HG02852 (cell line): ENCODE measurements at regions not wholly inside any gene's neighbourhood (a gene's known extent, or its start where the extent isn't known, plus 50 kb on each side); places are given as distances from the start of the nearest gene placed in this dataset.

Source experiments
- ATAC-seq: cut with Tn5 transposase; IDR thresholded peaks from one replicate; pipeline ENCODE4 v1.9.1; 2021; ENCODE audit warnings: mild to moderate bottlenecking, moderate library complexity; ENCODE audit not compliant: unreplicated experiment

DNA sequence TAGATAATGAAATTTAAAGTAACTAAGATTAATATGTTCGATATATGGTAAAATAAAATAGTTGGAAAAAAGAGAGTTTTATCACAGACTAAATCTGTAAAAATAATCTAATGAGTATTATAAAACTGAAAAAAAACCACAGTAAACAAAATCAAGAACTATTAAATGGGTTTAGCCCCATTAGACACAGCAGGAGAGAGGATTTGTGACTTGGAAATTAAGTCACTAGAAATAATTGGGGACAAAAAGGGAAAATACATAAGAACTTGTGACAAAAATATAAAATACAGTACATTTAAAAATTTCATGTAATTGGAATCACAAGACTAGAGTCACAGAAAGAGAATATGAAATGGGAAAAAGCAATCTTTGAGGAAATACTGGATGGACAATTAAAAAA lies 1114.6 kb upstream of the KLHL29 start:
- no peak for ATAC-seq

GRCh38 chr2:22273853-22274252 lies 1111.1 kb upstream of the KLHL29 start:
- ATAC-seq: no peak

DNA sequence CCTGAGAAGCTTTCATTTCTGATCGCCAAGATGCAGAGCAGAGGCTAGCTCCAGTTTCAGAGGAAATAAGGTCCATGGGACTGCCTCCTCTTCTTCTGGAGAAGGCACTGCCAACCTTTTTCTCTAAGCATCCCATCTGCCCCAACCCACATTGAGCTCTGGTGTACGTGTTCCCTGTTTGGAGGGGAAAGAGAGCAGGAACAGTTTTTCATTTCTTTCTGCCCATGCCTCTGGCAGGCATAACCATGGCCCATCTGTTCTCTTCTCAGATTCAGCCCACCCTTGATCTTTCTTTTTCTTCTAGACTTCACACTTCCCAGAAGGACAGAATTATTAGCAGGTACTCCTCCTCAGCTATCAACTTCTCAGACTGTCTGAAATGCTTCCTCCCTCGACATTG lies 1110.3 kb upstream of the KLHL29 start:
- no peak for ATAC-seq

DNA sequence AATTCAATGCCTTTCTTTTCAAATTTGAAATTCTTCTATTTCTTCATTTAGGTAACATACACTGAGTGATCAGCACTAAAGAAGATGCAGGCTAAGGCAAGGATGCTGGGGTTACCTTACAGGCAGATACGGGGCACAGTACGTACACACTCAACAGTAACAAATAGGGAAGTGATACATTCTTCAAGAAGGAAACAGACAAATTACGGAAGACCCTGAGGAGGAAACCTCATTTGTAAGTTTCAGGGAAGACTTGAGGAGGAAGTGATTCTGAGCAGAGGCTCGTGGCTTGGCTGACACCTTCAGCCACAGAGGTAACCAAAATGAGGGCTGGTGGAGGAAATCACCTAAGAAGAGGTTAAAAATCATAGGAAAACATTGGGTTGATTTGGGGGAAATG lies 1108.3 kb upstream of the KLHL29 start:
- ATAC-seq: no peak

DNA sequence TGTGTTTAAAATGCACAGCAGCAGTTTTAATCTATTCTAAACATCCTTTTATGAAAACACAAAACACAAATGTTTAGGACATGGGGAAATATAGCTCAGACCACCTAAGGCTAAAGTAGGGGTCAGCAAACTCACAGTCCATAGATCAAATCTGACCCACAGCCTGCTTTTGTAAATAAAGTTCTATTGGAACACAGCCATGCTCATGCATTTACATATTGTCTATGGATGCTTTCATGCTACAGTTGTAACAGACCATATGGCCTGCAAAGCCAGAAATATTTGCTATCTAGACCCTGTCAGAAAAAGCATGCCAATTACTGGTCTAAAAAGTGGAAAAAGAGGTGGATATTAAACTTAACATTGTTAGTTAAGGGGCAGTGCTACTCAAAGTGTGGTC lies 1105.4 kb upstream of the KLHL29 start:
- no peak for ATAC-seq

DNA sequence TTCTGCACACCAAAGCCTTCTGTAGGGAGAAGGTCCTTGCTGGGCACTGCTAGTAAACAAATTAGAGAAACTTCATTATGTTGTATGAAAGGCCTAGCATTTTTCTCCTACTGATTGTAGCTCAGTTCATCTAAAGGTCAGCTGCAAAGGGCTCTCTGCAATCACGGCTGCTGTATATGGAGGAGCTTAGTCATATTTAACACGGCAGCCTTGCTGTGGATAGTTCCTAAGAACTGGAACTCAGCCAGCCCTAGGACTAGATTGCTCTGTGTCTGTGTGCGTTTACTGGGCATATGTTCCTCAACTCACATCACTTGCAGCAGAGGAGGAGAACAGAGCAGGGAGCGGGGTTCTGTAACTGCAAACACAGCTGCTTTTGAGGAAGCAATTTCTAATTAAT lies 1103.9 kb upstream of the KLHL29 start:
- ATAC-seq: no peak

- no peak for ATAC-seq
These were observed 1102.8 kb upstream of the KLHL29 start for GRCh38 chr2:22282220-22282619.

DNA sequence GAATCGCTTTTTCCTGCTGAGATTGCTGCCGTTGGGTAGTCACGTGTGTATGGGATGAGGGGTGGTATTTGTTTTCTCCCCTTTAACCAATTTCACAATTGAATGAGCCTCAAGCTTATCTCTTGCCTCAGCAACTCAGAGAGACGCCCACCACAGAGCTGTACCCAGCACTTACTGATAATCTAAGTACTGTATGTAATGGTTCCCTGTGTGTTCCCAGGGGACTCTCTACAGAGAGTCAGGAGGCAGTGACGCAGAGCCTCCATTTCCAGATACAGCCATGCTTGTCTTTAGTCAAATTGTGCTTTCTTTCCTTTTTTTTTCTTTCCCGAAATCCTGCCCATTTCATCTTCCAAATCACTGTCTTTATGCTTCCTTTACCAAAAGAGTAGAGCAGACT lies 1102.1 kb upstream of the KLHL29 start:
- no peak for ATAC-seq

GRCh38 chr2:22283436-22283835 lies 1101.5 kb upstream of the KLHL29 start:
- ATAC-seq: no peak

DNA sequence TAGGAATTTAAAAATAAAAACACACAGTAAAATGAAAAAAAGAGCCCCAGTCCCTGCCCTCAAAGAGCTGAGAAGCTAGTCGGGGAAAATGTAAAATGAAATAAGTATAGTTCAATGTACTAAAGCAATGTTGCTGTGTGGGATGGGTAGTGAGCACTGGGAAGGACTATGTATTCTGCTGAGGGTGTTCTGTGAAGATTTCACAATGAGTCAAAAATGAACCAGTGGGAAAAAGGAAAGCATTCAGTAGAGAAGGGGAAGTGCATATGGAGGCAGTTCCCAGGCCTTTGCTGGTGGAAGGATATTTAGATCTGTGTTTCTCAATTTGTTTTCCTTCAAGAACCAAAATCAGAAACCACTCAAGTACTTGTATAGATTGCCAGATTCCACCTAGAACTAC lies 1094.7 kb upstream of the KLHL29 start:
- ATAC-seq: no peak

GRCh38 chr2:22290909-22291473 lies 1094.0 kb upstream of the KLHL29 start:
- ATAC-seq: no peak

DNA sequence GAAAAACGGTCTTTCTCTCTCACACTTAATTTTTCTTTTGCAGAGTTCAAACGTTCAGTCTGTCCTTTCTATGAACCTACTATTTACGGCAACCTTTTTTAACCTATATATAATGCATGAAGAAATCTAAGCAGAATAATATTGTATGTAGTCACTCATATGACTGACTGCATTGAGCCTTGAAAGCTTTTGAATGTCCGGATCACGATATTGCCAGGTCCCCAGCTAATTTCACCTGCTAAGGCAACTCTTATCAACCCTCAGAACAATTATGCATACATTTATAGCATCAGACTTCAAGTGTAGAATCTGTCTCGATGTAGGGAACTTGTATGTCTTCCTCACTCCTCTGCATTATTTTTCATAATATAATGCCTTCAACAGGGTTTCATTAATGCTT lies 1083.8 kb upstream of the KLHL29 start:
- ATAC-seq: no peak

DNA sequence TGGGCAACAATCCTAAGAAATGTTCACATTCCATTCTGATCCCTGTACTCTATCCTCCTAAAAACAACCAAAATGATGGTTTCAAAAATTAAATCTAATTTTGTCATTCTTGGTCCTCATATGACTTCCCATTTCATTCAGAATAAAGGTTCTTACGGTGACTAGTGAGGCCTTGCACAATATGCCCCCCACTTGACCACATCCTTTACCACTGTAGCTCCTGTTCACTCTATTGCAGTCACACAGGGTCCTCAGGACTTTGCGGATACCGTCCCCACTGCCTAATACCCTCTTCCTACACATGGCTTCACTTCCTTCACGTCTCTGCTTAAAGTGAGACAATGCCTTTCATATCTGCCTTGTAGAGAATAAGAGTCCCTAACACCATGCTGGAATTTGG lies 1058.7 kb upstream of the KLHL29 start:
- ATAC-seq: no peak

DNA sequence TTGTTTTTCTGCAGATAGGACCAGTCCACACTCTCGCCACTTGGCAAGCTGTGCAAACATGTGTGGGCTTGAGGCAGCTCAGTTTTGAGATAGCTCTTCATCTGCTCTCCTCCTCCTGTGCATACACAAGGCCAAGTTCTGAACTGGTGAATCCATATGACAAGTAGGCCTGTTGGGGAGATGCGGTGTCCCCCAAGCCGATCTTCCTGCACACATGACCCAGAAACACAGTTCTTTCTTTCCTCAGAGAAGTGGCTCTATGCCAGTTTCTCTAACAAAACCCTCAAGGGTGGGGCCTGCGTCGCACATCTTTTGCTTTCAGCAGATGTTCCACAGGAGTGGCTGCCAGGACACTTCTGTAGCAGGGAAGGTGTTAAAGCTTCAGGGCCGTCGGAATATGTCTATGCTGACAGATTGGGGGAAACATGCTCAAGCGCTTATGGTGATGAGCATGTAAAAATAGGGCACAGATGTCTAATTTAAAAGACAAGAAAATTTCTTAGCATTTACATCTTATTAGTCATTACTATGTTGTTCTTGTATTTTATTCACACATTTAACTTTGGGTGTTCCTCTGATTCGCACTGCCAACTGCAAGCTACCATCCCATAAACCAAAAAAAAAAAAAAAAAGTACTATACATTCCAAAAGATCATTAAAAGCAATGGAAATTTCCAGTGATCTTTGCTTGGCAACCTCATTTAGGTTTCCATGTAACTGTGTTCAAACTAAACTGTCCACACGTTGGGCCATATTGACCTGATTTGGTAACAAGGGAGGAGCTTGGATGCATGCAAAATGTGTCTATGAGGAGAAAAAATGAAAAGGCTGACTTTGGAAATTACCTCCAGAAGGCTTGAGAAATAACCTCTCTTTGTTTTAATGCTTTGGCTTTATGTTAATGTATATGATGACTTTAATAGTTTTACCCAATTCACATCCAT lies 1055.5 kb upstream of the KLHL29 start:
- ATAC-seq: no peak

- no peak for ATAC-seq
These were observed 1048.6 kb upstream of the KLHL29 start for GRCh38 chr2:22336414-22336813.

- ATAC-seq: no peak
These were observed 1044.3 kb upstream of the KLHL29 start for GRCh38 chr2:22340716-22341115.

GRCh38 chr2:22347306-22347705 lies 1037.7 kb upstream of the KLHL29 start:
- no peak for ATAC-seq

DNA sequence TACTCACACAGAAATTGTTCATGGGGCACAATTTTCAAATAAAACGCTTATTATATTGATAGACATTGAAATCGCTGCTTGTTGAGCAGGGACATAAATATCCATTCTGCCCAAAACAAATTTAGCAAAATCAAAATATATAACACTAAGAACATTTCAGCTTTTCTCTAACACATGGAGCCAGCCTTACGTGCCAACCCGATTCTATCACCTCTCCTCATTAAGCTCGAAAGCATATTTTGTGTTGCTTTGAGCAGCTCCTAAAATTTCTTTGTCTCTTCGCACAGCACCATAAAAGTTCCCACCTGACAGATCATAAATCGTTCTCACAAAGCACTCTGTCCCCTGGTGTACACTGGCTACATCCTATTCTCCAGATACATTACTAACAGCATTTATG lies 1034.4 kb upstream of the KLHL29 start:
- no peak for ATAC-seq

GRCh38 chr2:22355816-22356433 lies 1029.1 kb upstream of the KLHL29 start:
- ATAC-seq: peak; percentile 91

- no peak for ATAC-seq
These were observed 1025.8 kb upstream of the KLHL29 start for GRCh38 chr2:22359071-22359672.

GRCh38 chr2:22360735-22361374 lies 1024.1 kb upstream of the KLHL29 start:
- ATAC-seq: no peak
